GM12873 (cell line): ENCODE measurements at regions not wholly inside any gene's neighbourhood (a gene's known extent, or its start where the extent isn't known, plus 50 kb on each side); places are given as distances from the start of the nearest gene placed in this dataset.

Experiments used
- TF ChIP-seq, protein P1 (sequence below): IDR thresholded peaks from 2 replicates; pipeline ENCODE4 v1.5.1; 2012; ENCODE audit warnings: low read depth, mild to moderate bottlenecking, moderate library complexity, low read length, control low read depth; ENCODE audit not compliant: insufficient read depth; ENCODE audit errors: missing control alignments

DNA sequence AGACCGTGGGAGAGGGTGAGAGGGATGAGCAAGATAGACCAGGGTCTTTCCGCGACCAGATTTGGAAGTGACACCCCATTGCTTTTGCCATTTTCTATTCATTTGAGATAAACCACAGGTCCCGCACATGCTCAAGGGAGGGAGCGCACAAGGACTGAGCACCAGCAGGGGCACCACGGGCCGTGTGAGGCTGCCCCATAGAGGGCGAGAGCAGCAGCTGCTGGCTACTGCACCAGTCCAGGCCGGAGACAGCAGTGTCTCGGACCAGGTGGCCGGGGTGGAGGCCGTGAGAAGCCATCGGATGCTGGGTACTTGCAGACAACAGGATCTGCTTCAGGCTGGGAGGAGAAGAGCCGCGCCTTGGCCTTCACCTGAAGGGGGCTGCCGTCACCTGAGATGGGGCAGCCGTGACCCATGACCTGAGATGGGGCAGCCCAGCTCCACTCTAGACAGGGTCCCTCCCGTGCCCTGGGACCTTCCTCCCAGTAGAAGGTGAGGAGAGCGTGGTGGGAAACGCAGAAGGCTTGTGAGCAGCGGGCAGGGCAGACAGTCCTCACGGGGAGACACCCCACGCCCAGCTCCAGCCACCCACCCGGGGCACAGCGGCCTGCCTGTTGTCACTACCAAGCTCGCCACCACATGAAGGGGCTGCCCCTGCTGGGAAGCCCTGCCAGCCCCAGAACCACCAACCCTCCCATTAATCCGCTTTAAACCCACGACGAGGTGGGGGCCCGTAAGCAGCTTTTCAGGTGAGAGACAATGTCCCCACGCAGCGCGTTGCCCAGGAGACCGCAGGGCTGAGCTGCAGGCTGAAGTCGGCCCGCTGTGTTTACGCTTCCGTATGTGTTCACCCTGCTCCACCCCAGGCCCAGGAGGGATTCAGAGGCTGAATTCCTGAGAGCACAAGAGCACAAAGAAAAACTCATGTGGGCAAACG lies 61.7 kb upstream of the FBRSL1 start:
- TF ChIP-seq, protein P1, sequence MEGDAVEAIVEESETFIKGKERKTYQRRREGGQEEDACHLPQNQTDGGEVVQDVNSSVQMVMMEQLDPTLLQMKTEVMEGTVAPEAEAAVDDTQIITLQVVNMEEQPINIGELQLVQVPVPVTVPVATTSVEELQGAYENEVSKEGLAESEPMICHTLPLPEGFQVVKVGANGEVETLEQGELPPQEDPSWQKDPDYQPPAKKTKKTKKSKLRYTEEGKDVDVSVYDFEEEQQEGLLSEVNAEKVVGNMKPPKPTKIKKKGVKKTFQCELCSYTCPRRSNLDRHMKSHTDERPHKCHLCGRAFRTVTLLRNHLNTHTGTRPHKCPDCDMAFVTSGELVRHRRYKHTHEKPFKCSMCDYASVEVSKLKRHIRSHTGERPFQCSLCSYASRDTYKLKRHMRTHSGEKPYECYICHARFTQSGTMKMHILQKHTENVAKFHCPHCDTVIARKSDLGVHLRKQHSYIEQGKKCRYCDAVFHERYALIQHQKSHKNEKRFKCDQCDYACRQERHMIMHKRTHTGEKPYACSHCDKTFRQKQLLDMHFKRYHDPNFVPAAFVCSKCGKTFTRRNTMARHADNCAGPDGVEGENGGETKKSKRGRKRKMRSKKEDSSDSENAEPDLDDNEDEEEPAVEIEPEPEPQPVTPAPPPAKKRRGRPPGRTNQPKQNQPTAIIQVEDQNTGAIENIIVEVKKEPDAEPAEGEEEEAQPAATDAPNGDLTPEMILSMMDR = no peak

DNA sequence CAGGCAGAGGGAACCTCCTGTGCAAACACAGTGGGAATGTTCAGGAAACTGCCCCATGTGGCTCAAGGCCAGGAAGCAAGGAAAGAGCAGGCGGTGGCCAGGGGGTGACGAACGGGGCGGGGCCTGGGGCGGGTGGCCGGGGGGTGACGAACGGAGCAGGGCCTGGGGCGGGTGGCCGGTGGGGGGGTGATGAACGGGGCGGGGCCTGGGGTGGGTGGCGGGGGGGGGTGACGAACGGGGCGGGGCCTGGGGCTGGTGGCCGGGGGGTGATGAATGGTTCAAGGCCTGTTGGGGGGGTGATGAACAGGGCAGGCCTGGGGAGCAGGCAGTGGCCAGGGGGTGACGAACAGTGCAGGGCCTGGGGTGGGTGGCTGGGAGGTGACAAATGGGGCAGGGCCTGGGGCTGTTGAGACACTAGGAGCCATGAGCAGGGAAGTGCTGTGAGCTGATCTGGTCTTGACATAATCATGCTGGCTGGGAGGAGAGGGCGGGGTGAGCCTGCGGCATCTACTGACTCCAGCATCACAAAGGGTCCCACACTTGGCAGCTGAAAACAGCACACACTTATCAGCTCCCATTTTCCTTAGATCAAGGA lies 62.7 kb upstream of the FBRSL1 start:
- TF ChIP-seq, protein P1 = no peak

DNA sequence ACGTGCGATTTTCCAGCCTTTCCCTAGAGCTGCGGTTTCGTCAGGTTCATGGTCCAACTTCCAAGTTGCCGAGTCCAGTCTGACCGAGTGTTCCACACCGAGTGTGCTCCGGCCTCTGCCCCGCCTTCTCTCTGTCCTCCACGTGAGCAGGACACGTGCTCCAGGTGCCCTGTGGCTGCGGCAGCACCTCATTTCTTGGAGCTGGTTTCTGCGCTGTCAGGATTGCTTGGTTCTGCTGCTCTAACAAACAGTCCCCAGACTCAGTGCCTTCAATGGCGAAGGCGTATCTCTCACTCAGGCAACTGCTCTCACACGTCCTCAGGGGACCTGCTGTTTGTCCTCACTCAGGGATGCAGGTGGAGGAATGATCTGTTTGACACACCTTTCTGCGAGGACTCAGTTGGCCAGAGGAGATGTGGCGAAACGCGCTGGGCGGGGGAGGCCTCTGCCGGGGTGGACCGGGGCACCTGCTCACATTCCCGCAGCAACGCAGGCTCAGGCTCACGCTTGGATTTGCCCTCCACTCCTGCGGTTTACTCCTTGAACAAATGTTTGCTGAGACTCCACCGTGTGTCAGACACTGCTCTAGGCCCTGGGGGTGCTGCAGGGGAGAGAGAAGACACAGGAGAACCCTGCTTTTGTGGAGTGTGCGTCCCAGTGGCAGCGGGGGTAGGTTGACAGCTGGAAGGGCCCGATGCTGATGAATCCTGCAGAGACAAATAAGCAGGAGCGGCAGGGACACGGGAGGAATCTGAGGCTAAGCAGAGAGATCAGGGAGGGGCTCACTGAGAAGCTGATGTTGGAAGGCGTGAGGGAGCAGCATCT lies 63.4 kb upstream of the FBRSL1 start:
- TF ChIP-seq, protein P1 = no peak

DNA sequence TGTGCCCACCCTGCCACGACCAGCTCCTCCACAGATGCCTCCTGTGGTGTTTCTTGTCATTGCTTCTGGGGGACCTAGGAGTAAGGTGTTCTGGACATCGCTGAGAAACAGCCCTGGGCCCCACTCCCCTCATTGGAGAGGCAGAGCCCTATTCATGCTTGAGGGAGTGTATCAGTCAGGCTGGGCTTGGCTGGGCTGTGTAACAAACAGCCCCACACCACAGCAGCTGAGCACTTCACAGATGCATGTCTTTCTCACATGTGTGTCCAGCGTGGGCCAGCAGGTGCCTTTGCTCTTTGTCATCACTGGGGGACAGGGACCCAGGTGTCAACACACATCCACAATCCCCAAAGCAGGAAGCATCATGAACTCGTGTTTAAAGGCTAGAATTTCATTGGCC lies 65.1 kb upstream of the FBRSL1 start:
- TF ChIP-seq, protein P1 = no peak

DNA sequence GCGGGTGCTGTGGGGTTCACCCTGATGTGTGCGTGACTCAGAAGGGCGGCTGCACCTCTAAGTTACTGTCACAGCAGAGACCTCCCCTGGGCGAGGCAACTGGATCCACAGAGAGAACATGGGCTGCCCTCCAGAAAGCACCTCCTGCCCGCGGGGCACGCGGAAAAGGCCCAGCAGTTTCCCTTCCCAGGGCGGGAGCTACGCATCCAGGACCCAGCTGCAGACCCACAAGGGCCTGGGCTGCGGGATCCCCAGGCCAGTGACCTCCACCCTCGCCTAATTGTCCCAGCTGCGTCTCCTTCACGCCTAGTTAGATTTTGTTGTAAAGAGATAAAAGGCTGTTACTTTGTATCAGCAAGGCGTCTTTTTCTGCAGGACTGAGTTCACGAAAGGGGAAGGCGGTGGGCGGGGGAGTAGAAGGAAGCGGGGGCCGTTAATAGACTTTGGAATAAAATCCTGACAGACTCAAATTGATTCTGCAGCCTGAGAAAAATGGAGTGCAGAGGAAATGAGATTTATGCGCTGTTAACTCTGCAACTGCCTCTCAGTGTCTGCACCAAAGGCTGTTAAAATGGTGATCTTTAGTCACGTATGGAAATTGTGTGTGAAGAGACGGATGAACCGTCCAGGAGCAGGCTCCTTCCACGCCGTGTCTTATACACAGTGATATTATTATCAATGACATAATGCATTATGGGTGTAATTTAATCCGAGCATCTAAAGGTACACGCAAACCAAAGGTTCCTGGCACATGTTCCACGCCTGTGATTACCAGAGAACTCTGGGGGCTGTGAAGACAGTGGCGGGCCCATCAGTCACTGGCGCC lies 65.9 kb upstream of the FBRSL1 start:
- TF ChIP-seq, protein P1 = no peak

DNA sequence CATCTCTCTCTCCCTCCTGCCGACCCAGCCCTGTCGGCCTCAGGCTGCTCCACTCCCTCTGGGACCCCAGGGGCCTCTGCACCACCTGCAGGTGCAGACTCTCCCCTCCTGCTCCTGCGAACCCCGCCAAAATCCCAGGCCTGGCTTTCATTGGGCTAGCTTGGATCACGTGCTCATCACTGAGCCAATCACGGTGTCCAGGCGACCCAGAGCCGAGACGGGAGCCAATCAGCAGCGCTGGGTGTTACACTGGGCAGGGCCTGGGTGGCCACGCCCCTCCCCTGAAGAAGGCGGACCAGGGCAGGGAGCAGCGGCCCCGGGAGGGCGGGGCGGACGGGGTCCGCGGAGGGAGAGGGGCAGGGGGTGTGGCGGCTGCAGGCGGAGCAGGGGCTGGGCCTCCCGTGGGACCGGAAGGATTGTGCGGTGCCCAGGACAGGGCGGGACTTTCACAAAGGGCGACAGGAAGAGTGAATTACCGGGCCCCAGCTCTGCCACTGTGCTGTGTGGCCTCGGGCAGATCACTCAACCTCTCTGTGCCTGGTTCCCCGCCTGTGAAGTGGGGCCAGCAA lies 66.6 kb upstream of the FBRSL1 start:
- TF ChIP-seq, protein P1 = no peak
